ENCODE measurements at regions not wholly inside any gene's neighbourhood (a gene's known extent, or its start where the extent isn't known, plus 50 kb on each side); places are given as distances from the start of the nearest gene placed in this dataset.

DNA sequence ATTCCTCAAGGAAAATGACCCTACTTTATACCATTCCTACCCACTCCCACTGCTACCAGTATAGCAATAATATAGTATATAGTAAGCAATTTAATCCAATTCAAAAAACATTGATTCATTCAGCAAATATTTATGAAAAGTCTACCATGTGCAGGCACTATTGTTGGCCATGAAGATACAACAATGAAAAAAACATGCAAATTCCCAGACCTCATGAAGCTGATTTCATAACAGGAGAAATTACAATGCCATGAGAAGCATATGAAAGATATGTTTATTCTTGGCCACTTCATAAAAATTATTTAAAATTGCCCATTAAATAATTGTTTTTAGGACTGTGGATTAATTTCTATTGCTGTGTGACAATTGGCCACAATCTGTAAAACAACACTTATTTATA lies 315.8 kb upstream of the COL8A1 start:
- no peak overlapping the region for H3K14ac ChIP-seq (ENCODE audit: insufficient read depth, low read length)
- no peak overlapping the region for H2AFZ ChIP-seq (ENCODE audit: low read length)
- no peaks in the 10 kb centered on the region for H3K4me1 ChIP-seq (ENCODE audit: insufficient read depth, low read length)
- no peak overlapping the region for H3K9ac ChIP-seq (ENCODE audit: extremely low read depth, insufficient read length, low read length)
- no peaks in the 10 kb centered on the region for H3K27me3 Mint-ChIP-seq (ENCODE audit: low read depth)
- H2BK20ac ChIP-seq (ENCODE audit: low read depth, low read length, poor library complexity, severe bottlenecking) = no peak overlapping the region
- H2BK5ac ChIP-seq (ENCODE audit: insufficient read length, low read length) = no peak overlapping the region
- H3K79me1 ChIP-seq (ENCODE audit: insufficient read depth, low read depth, low read length, poor library complexity, severe bottlenecking) = no peaks in the 10 kb centered on the region
- no peaks in the 10 kb centered on the region for H3K9me3 ChIP-seq (ENCODE audit: control insufficient read depth, low read depth, low read length)
- no peak overlapping the region for H4K5ac ChIP-seq (ENCODE audit: insufficient read length, low read depth, low read length)
- no peak overlapping the region for H3T11ph ChIP-seq (ENCODE audit: low read length)
- H2BK120ac ChIP-seq (ENCODE audit: low read depth, low read length, poor library complexity, severe bottlenecking) = no peak overlapping the region
- no peak overlapping the region for H3K18ac ChIP-seq (ENCODE audit: insufficient read length, low read depth, low read length)
- DNase-seq = no peak
- H2AK5ac ChIP-seq (ENCODE audit: insufficient read length, low read length) = no peak overlapping the region
- no peak overlapping the region for H3K4ac ChIP-seq (ENCODE audit: low read depth, low read length)
- no peak overlapping the region for H3K4me3 Mint-ChIP-seq
- no peak overlapping the region for H3K27ac Mint-ChIP-seq
- no peak overlapping the region for H4K8ac ChIP-seq (replicated peaks; ENCODE audit: insufficient read length, low read depth, low read length)
- TF ChIP-seq, protein P1, sequence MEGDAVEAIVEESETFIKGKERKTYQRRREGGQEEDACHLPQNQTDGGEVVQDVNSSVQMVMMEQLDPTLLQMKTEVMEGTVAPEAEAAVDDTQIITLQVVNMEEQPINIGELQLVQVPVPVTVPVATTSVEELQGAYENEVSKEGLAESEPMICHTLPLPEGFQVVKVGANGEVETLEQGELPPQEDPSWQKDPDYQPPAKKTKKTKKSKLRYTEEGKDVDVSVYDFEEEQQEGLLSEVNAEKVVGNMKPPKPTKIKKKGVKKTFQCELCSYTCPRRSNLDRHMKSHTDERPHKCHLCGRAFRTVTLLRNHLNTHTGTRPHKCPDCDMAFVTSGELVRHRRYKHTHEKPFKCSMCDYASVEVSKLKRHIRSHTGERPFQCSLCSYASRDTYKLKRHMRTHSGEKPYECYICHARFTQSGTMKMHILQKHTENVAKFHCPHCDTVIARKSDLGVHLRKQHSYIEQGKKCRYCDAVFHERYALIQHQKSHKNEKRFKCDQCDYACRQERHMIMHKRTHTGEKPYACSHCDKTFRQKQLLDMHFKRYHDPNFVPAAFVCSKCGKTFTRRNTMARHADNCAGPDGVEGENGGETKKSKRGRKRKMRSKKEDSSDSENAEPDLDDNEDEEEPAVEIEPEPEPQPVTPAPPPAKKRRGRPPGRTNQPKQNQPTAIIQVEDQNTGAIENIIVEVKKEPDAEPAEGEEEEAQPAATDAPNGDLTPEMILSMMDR (conservative IDR thresholded peaks at IDR 0.05) = no peak
- H3K79me2 ChIP-seq (ENCODE audit: insufficient read depth, low read length) = no peaks in the 10 kb centered on the region
- H3K23ac ChIP-seq (ENCODE audit: insufficient read length, low read depth, low read length) = no peak overlapping the region
- H3K56ac ChIP-seq (ENCODE audit: insufficient read length, low read depth, low read length) = no peak overlapping the region
- no peak overlapping the region for H2BK15ac ChIP-seq (ENCODE audit: low read depth, low read length)
- no peaks in the 10 kb centered on the region for H3K4me1 Mint-ChIP-seq
- H3K23me2 ChIP-seq (ENCODE audit: insufficient read length, low read depth, low read length, poor library complexity, severe bottlenecking) = no peaks in the 10 kb centered on the region
- no peak overlapping the region for H3K4me2 ChIP-seq (ENCODE audit: insufficient read depth, insufficient read length, low read length)
- no peak overlapping the region for H3K27ac ChIP-seq (ENCODE audit: insufficient read length, low read depth, low read length)
- no peaks in the 10 kb centered on the region for H3K9me3 Mint-ChIP-seq
- no peaks in the 10 kb centered on the region for H4K20me1 ChIP-seq (ENCODE audit: control insufficient read depth, insufficient read depth, insufficient read length)
- H3K36me3 Mint-ChIP-seq (ENCODE audit: insufficient read depth in 1 of 3, low read depth in 3 of 3) = no peaks in the 10 kb centered on the region
- no peak overlapping the region for H2BK12ac ChIP-seq (ENCODE audit: insufficient read length, low read depth, low read length)
- H3K27me3 ChIP-seq (ENCODE audit: insufficient read depth, low read length) = no peaks in the 10 kb centered on the region
- H4K91ac ChIP-seq (ENCODE audit: insufficient read length, low read depth, low read length) = no peak overlapping the region
